B cell (primary cell): ENCODE measurements at regions not wholly inside any gene's neighbourhood (a gene's known extent, or its start where the extent isn't known, plus 50 kb on each side); places are given as distances from the start of the nearest gene placed in this dataset.

Experiments
- ATAC-seq: fragments of 200-7000 bp; cut with Tn5 transposase; one replicate; pipeline ENCODE4 v1.10.0; 2021; ENCODE audit warnings: low read depth, mild to moderate bottlenecking, moderate number of reproducible peaks, moderate library complexity
- CTCF ChIA-PET: fragments of 350-600 bp; sonication (Branson Sonifier 250); formaldehyde crosslinking; loops from one replicate; lab custom pipeline; 2021; ENCODE audit warnings: antibody characterized with exemption, inconsistent platforms; lab: Charles Lee
- POLR2A ChIA-PET: fragments of 350-600 bp; sonication (Branson Sonifier 250); formaldehyde crosslinking; loops from one replicate; lab custom pipeline; 2021; ENCODE audit warnings: antibody characterized with exemption; lab: Charles Lee
- DNase-seq: peaks from one replicate; pipeline ENCODE4 v3.0.0; 2013
- H2AFZ ChIP-seq: 2 replicates; pipeline ENCODE4 v1.6.1; 2012; ENCODE audit warnings: mild to moderate bottlenecking, low read depth, low read length; ENCODE audit not compliant: insufficient read depth, poor library complexity, severe bottlenecking
- H3K27ac ChIP-seq, 2 donors: 1 replicate in 1 of 2; 2 replicates in 1 of 2; pipeline ENCODE4 v1.5.1; 2012 to 2013; ENCODE audit warnings: low read length in 2 of 2, mild to moderate bottlenecking in 2 of 2, moderate library complexity in 1 of 2
- H3K27me3 ChIP-seq, 4 experiments: fragments of 200-600 bp in 1 of 4; sonication (generic) in 1 of 4; replicated peaks in 1 of 4; 1 replicate in 2 of 4; 2 replicates in 2 of 4; pipeline versions ENCODE4 v1.6.1 to v1.7.0; 2013 to 2016; ENCODE audit warnings: low read length in 3 of 4, mild to moderate bottlenecking in 2 of 4, mixed read lengths in 1 of 4, moderate library complexity in 1 of 4; ENCODE audit not compliant: insufficient read depth in 4 of 4, control insufficient read depth in 3 of 4; ENCODE audit errors: control extremely low read depth in 1 of 4
- H3K36me3 ChIP-seq, 2 experiments: replicated peaks in 1 of 2; 1 replicate in 1 of 2; 2 replicates in 1 of 2; pipeline versions ENCODE4 v1.6.1 to v1.7.1; 2013; ENCODE audit warnings: low read length in 1 of 2; ENCODE audit not compliant: insufficient read depth in 2 of 2, control insufficient read depth in 1 of 2; ENCODE audit errors: control extremely low read depth in 1 of 2, extremely low read depth in 1 of 2
- H3K4me1 ChIP-seq, 2 donors: fragments of 200-600 bp in 1 of 2; sonication (generic) in 1 of 2; 1 replicate in 1 of 2; 2 replicates in 1 of 2; pipeline versions ENCODE4 v1.5.1 to v1.6.1; 2013 to 2017; ENCODE audit warnings: low read length in 2 of 2; ENCODE audit not compliant: control insufficient read depth in 2 of 2, insufficient read depth in 2 of 2
- H3K4me2 ChIP-seq: replicated peaks from 2 replicates; pipeline ENCODE3; 2012; ENCODE audit warnings: mild to moderate bottlenecking, low read depth, low read length; ENCODE audit not compliant: poor library complexity, severe bottlenecking
- H3K4me3 ChIP-seq, 5 experiments: fragments of 200-600 bp in 1 of 5; sonication (generic) in 1 of 5; 1 replicate in 3 of 5; 2 replicates in 2 of 5; pipeline versions ENCODE4 v1.5.1 to v1.7.0; 2011 to 2016; ENCODE audit warnings: low read length in 4 of 5, mild to moderate bottlenecking in 4 of 5, low read depth in 2 of 5, control low read depth in 1 of 5, moderate library complexity in 1 of 5; ENCODE audit not compliant: insufficient read depth in 1 of 5; ENCODE audit errors: control extremely low read depth in 1 of 5, extremely low read depth in 1 of 5
- H3K79me2 ChIP-seq: fragments of 200-600 bp; sonication (generic); one replicate; pipeline ENCODE4 v1.6.0; 2016; ENCODE audit warnings: low read length; ENCODE audit not compliant: control insufficient read depth, insufficient read depth
- H3K9ac ChIP-seq: fragments of 200-600 bp; sonication (generic); 2 replicates; pipeline ENCODE4 v1.6.1; 2017; ENCODE audit warnings: mild to moderate bottlenecking, low read length, moderate library complexity
- H3K9me3 ChIP-seq, 3 donors: one replicate each; pipeline versions ENCODE4 v1.6.1 to v1.7.1; 2013; ENCODE audit warnings: low read length in 2 of 3; ENCODE audit not compliant: control insufficient read depth in 2 of 3, insufficient read depth in 1 of 3; ENCODE audit errors: control extremely low read depth in 1 of 3
- H4K20me1 ChIP-seq: 2 replicates; pipeline ENCODE4 v1.6.0; 2012; ENCODE audit warnings: mild to moderate bottlenecking, low read length; ENCODE audit not compliant: insufficient read depth, control insufficient read depth, poor library complexity, severe bottlenecking
- H3K27ac Mint-ChIP-seq: one replicate; pipeline ENCODE4 v1.8.0; 2021; ENCODE audit warnings: mixed read lengths
- H3K27me3 Mint-ChIP-seq: one replicate; pipeline ENCODE4 v1.8.0; 2021; ENCODE audit warnings: mixed read lengths
- H3K4me1 Mint-ChIP-seq: one replicate; pipeline ENCODE4 v1.8.0; 2021; ENCODE audit warnings: mixed read lengths
- H3K4me3 Mint-ChIP-seq: one replicate; pipeline ENCODE4 v1.8.0; 2021; ENCODE audit warnings: mixed read lengths
- H3K9me3 Mint-ChIP-seq: one replicate; pipeline ENCODE4 v1.8.0; 2022; ENCODE audit warnings: mixed read lengths; ENCODE audit not compliant: insufficient read depth
- EZH2 ChIP-seq: IDR thresholded peaks from 2 replicates; pipeline ENCODE4 v1.6.1; 2012; ENCODE audit warnings: borderline replicate concordance, low read depth, mild to moderate bottlenecking, moderate library complexity, low read length; ENCODE audit not compliant: insufficient read depth, poor library complexity, severe bottlenecking
- WGBS: methylation state at CpG from one replicate; pipeline ENCODE4 v1.1.5; 2013; ENCODE audit warnings: missing lambda C conversion rate; ENCODE audit not compliant: insufficient coverage; 5-methylcytosine and 5-hydroxymethylcytosine counted together
- intact Hi-C: fragments of 100-400 bp; cut with micrococcal nuclease; formaldehyde crosslinking; loops from one replicate; pipeline ENCODE4 v1.10.0; 2022
- TF ChIP-seq, protein P1 (sequence below): fragments of 200-600 bp; IDR thresholded peaks from one replicate; pipeline ENCODE4 v1.8.0; 2022; ENCODE audit warnings: antibody characterized with exemption, mild to moderate bottlenecking

GRCh38 chr1:198939956-198940355, 301.1 kb downstream of the PTPRC start:
- H3K27ac Mint-ChIP-seq, result no peak overlapping the region
- no peak for TF ChIP-seq EZH2
- TF ChIP-seq, protein P1, sequence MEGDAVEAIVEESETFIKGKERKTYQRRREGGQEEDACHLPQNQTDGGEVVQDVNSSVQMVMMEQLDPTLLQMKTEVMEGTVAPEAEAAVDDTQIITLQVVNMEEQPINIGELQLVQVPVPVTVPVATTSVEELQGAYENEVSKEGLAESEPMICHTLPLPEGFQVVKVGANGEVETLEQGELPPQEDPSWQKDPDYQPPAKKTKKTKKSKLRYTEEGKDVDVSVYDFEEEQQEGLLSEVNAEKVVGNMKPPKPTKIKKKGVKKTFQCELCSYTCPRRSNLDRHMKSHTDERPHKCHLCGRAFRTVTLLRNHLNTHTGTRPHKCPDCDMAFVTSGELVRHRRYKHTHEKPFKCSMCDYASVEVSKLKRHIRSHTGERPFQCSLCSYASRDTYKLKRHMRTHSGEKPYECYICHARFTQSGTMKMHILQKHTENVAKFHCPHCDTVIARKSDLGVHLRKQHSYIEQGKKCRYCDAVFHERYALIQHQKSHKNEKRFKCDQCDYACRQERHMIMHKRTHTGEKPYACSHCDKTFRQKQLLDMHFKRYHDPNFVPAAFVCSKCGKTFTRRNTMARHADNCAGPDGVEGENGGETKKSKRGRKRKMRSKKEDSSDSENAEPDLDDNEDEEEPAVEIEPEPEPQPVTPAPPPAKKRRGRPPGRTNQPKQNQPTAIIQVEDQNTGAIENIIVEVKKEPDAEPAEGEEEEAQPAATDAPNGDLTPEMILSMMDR, result no peak
- 83% methylated on average over 4 of the region's 5 CpGs for WGBS
- Histone ChIP-seq H3K79me2 (peaks cover 5% of the 10 kb centered on the region), H4K20me1 (no peaks in the 10 kb centered on the region), H3K36me3 (no peaks in the 10 kb centered on the region), H3K27ac (no peak overlapping the region), H3K9me3 (no peaks in the 10 kb centered on the region), H3K27me3 (peaks cover 0 to 5% (median 0%) of the 10 kb centered on the region in 4 experiments), H3K4me1 (peaks cover 7 to 20% of the 10 kb centered on the region in 2 donors), H2AFZ (no peak overlapping the region), H3K4me2 (no peak overlapping the region), H3K9ac (no peak overlapping the region), H3K4me3 (no peak overlapping the region)
- intact Hi-C loops, result loop anchor here (5.0 kb wide), 2 partner anchors 152 to 557 kb away; no protein-coding TSS in a partner anchor
- DNase-seq (no peak), ATAC-seq (no peak)
- H3K4me3 Mint-ChIP-seq, result no peak overlapping the region
- H3K9me3 Mint-ChIP-seq, result no peaks in the 10 kb centered on the region
- ChIA-PET CTCF (interaction anchor here (0.8 kb wide), 1 partner anchor 13 kb away, joined by 3 read pairs; no protein-coding TSS in a partner anchor), POLR2A (no interaction called here)
- no peaks in the 10 kb centered on the region for H3K27me3 Mint-ChIP-seq
- peaks cover 23% of the 10 kb centered on the region for H3K4me1 Mint-ChIP-seq

DNA sequence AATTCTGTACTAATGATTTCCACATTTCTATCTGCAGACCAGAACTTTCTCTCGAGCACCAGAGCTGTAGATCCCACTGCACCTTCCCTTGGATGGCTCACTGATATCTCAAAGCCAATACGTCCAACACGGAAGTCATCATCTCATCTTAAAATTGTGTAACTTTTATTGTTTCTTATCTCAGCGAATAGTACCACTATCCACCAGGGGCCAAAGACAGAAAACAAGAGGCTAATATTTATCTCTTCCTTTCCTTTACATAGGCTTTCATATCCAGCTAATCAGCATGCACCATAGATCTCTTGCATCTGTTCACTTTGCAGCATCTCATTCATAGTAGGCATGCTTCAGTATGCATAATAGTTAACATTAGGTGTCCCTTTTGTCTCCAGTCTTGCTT, 303.6 kb downstream of the PTPRC start:
- ChIA-PET CTCF (no interaction called here), POLR2A (no interaction called here)
- Histone ChIP-seq H3K36me3 (no peaks in the 10 kb centered on the region), H3K9me3 (no peaks in the 10 kb centered on the region), H3K4me3 (no peak overlapping the region), H3K27me3 (no peaks in the 10 kb centered on the region), H3K79me2 (no peaks in the 10 kb centered on the region), H4K20me1 (no peaks in the 10 kb centered on the region), H3K4me1 (no peaks in the 10 kb centered on the region), H3K27ac (no peak overlapping the region), H3K9ac (no peak overlapping the region), H2AFZ (no peak overlapping the region), H3K4me2 (no peak overlapping the region)
- no peak overlapping the region for H3K4me3 Mint-ChIP-seq
- H3K9me3 Mint-ChIP-seq, result no peaks in the 10 kb centered on the region
- DNase-seq (no peak), ATAC-seq (no peak)
- H3K27ac Mint-ChIP-seq, result no peak overlapping the region
- TF ChIP-seq EZH2, result no peak
- TF ChIP-seq, protein P1, result no peak
- H3K27me3 Mint-ChIP-seq, result no peaks in the 10 kb centered on the region
- intact Hi-C loops, result no loop called here
- H3K4me1 Mint-ChIP-seq, result peaks cover 10% of the 10 kb centered on the region
- WGBS, result 100% methylated on average over 4 of the region's 4 CpGs
